Activated CD4-positive, CD25-positive, alpha-beta regulatory T cell treated with anti-CD3 and anti-CD28 coated beads, Interleukin-2, amount 50 U/mL, for 16 hours (primary cell): ENCODE measurements at regions not wholly inside any gene's neighbourhood (a gene's known extent, or its start where the extent isn't known, plus 50 kb on each side); places are given as distances from the start of the nearest gene placed in this dataset.

ENCODE experiments used
- DNase-seq: peaks from one replicate; pipeline ENCODE4 v3.0.0-alpha.2; 2020; ENCODE audit warnings: low read depth, low spot score

DNA sequence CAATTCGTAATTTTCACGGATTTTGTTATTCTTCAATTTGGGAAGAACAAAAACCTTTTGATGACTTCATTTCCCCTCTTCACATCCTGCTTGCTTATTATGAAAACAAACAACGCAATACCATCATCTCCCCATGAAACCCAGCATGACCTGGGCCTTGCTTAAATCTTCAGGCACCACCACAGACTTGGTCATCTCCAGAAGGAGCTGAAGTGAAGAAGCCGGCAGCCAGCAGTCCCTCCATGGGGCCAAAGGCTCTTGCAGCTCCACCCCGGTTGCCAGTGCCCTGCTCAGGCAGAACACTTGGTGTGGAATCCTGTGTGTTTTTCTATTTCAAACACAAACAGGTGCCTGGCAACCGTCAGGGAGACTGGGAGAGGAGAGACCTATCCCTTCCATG, 982.9 kb upstream of the TMEM132C start:
- DNase-seq = no peak

DNA sequence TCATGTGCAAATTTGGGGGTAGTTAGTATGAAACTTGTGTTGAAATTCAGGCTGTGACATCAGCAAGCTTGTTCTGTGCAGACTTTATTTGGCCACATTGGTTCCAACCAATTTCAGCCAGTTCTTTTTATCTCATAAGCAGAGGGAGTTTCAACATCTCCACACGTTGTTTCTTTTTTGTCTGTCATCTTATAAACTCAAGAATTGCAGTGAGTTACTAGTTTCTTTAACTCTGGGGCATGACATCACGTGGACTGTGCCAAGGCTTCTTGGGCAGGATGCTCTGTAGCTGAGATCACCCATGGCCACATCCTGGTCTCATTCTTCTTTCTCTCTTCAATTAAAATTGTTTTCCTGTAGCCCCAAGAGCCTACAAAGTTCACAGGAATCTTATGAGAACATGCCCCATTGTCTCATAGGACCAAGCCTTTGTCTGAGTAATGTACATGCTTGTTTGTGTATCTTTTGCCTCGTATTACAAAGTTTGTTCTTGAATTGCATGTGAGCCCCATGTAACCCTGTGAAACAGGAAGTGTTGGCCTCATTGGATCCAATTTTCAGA, 982.0 kb upstream of the TMEM132C start:
- no peak for DNase-seq

DNA sequence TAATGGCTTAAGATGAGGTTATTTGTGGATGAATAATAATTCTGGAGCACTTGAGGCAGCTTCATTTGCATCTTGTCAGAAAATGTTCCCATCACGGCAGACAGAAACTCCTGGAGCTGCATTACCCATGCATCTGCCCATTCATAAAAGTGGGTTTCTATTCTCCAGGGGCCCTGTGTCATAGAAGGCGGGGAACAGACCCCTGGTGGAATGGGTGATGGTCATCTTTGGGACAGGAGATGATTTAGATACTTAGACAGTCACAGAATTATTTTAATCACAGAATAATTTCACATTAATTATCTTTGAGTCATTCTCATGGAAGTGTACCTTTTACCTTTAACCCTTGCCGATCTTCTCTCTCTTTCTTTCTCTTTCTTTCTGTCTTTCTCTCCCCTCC, 980.7 kb upstream of the TMEM132C start:
- no peak for DNase-seq

GRCh38 chr12:127287256-127287655, 979.7 kb upstream of the TMEM132C start:
- DNase-seq = no peak

GRCh38 chr12:127290251-127290650, 976.7 kb upstream of the TMEM132C start:
- DNase-seq = no peak

GRCh38 chr12:127292736-127293135, 974.2 kb upstream of the TMEM132C start:
- DNase-seq = no peak

GRCh38 chr12:127293507-127294310, 973.3 kb upstream of the TMEM132C start:
- no peak for DNase-seq

- no peak for DNase-seq
Observed at GRCh38 chr12:127294651-127295210, 972.2 kb upstream of the TMEM132C start.

DNA sequence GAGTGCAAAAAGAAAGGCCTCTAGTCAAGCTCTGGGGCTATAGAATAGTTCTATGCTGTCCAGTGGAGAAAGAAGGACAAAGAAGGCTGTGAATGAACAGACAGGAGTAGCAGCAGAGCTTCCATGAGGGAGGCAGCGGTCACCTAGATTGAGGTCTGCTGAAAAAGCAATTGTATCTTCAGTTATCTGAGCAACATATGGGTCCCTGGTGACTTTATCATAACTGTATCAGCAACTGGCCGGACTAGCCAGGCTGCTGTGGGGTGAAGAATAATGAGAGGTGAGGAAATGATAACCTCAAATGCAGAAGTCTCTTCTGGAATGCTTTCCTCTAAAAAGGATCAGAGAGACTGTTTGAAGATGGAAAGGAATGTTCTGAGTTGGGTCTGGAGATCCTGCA, 971.3 kb upstream of the TMEM132C start:
- DNase-seq = no peak

GRCh38 chr12:127296591-127296990, 970.4 kb upstream of the TMEM132C start:
- no peak for DNase-seq

- DNase-seq = no peak
Observed at GRCh38 chr12:127297327-127297726, 969.6 kb upstream of the TMEM132C start.

DNA sequence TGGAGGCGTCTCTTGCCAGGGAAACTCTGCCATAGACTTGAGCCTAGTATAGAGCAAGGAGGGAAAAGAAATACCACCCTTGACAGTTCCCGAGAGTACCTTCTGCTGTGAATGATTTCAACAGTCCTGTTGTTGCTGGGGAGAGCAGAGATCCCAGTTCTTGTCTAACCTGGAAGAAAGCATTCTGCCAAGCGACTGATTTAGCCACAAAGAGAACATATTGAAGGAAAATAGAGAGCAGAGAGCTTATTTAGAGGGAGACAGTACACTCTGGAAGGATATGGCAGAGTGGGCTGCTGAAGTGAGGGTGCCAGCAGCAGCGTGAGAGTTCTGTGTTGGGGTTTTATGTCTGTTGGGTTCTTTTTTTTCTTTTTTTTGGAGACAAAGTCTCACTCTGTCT, 966.9 kb upstream of the TMEM132C start:
- DNase-seq = no peak

DNA sequence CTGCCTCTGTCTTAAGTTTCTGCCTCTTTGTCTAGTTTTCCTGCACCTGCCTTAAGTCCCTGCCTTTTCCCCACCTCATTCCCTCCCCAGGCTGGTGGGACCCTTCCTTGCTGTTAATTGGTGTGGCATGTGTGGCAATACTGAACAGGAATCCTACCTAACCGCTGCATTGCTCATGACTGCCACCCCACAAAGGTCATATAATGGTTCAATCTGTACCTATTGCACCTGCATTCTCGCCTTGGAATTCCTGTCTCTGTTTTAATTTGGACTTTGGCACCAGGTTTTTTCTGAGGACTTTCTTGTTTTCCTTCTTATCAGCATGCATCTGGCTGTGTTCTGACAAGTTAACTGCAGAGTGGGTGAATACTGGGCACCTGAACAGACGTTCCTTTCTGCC, 966.2 kb upstream of the TMEM132C start:
- no peak for DNase-seq

GRCh38 chr12:127301876-127302275, 965.1 kb upstream of the TMEM132C start:
- DNase-seq = no peak

GRCh38 chr12:127304751-127305725, 961.9 kb upstream of the TMEM132C start:
- no peak for DNase-seq

DNA sequence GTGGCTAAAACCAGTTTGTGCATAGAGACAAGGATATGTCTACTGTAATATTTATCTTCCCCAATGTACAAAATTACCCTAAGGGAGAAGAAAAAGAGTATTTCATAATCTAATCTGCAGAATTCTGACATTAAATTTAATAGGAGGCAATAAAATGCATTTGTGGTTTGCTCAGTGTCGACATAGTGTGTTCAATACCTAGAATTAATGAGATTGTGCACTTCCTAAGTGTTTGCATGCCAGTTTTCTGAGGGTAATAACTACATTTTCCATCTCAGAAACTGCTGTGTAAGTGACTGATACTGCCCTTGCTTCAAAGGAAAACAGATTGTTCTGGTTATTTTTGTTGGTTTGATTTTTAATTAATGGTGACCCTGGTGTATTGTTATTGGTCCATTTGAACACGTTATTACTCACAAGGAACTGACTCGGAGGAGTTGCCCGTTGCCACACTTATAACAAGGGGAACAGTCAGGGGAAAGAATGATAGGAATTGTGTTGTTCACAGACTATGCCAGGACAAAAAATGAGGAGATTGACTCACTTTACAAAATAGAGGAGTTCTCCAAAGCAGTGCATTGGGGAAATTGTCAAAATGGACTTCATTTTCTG, 960.3 kb upstream of the TMEM132C start:
- no peak for DNase-seq

GRCh38 chr12:127307528-127307927, 959.4 kb upstream of the TMEM132C start:
- no peak for DNase-seq

DNA sequence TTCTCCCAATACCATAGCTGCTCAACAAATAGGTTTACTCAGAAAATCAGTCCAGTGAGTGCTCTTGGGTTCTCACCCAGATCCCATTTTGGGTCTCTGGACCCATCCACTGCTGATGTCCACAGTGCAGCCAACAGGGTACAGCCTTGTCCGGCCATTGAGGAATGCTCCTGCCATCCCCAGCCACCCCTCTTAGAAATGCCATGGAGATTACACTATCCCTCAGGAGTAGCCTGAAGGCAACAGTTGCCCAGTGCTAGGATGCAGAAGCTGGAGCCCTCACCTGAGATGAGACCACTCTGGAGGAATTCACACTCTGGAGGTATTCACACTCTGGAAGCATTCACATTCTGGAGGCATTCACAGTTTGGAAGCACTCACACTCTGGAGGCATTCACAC, 958.8 kb upstream of the TMEM132C start:
- DNase-seq = no peak

DNA sequence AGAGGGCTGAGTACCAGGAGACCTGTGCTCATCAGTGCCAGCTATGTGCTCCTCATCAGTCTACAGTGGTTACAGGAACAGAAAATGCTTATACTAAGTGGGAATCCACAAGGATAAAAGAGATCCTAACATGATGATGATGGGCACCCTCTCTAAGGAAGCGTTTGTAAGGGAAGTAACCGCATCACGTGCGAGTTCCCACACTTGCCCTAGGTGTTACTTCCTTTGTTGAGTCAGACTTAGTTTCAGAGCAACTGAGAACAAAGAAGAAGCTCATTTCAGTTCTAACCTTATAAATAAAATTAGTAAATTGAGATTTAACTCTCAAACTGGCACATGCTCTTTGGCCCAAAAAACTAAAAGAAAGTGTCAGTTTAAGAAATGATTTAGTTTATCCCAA, 956.4 kb upstream of the TMEM132C start:
- no peak for DNase-seq

GRCh38 chr12:127311720-127312364, 955.1 kb upstream of the TMEM132C start:
- DNase-seq = no peak

DNA sequence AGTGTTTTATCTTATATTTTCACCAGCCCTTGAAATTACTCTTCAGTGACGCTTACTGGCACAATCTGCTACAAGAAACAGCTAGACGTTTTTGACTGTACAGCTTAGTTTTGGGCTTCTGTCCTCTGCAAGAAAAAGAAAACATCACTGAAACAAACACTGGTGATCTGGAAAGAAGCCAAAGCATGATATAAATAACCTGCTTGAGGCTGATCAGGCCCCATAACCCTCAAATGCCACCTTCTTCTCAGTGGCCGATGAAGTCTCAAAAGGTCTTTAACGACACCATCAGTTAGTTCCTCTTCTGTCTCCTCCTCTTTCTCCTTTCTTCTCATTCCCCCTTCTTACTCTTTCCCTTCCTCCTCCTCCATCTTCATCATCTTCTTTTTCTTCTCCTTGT, 942.3 kb upstream of the TMEM132C start:
- no peak for DNase-seq
